CD4-positive, alpha-beta T cell treated with Interleukin-12 subunit alpha and Interleukin-12 subunit beta, for 1 hour (primary cell): ENCODE measurements at regions not wholly inside any gene's neighbourhood (a gene's known extent, or its start where the extent isn't known, plus 50 kb on each side); places are given as distances from the start of the nearest gene placed in this dataset.

ENCODE experiments used
- DNase-seq: peaks from one replicate; pipeline ENCODE4 v3.0.0-alpha.2; 2020

GRCh38 chr10:131425752-131426533, 114.4 kb upstream of the TCERG1L start:
- DNase-seq: no peak

GRCh38 chr10:131426534-131426898, 115.0 kb upstream of the TCERG1L start:
- DNase-seq: no peak

GRCh38 chr10:131427281-131427680, 115.8 kb upstream of the TCERG1L start:
- no peak for DNase-seq

GRCh38 chr10:131427901-131428300, 116.4 kb upstream of the TCERG1L start:
- no peak for DNase-seq

- DNase-seq: no peak
Measured at GRCh38 chr10:131429141-131429540, 117.6 kb upstream of the TCERG1L start.

- no peak for DNase-seq
Measured at GRCh38 chr10:131429942-131430341, 118.4 kb upstream of the TCERG1L start.

- no peak for DNase-seq
Measured at GRCh38 chr10:131430716-131431412, 119.3 kb upstream of the TCERG1L start.

- no peak for DNase-seq
Measured at GRCh38 chr10:131431533-131431932, 120.0 kb upstream of the TCERG1L start.

- DNase-seq: no peak
Measured at GRCh38 chr10:131431978-131432690, 120.6 kb upstream of the TCERG1L start.

GRCh38 chr10:131433568-131433967, 122.0 kb upstream of the TCERG1L start:
- DNase-seq: no peak

- no peak for DNase-seq
Measured at GRCh38 chr10:131435232-131435631, 123.7 kb upstream of the TCERG1L start.

- no peak for DNase-seq
Measured at GRCh38 chr10:131435760-131436457, 124.4 kb upstream of the TCERG1L start.

- no peak for DNase-seq
Measured at GRCh38 chr10:131436458-131436857, 124.9 kb upstream of the TCERG1L start.

- DNase-seq: no peak
Measured at GRCh38 chr10:131437556-131438475, 126.3 kb upstream of the TCERG1L start.

- no peak for DNase-seq
Measured at GRCh38 chr10:131438665-131439064, 127.1 kb upstream of the TCERG1L start.

GRCh38 chr10:131439705-131440104, 128.2 kb upstream of the TCERG1L start:
- no peak for DNase-seq

- DNase-seq: no peak
Measured at GRCh38 chr10:131440405-131441360, 129.2 kb upstream of the TCERG1L start.

- no peak for DNase-seq
Measured at GRCh38 chr10:131442271-131442670, 130.8 kb upstream of the TCERG1L start.

GRCh38 chr10:131444286-131444685, 132.8 kb upstream of the TCERG1L start:
- no peak for DNase-seq

- DNase-seq: no peak
Measured at GRCh38 chr10:131444862-131445461, 133.4 kb upstream of the TCERG1L start.
